B cell (primary cell): ENCODE measurements at regions not wholly inside any gene's neighbourhood (a gene's known extent, or its start where the extent isn't known, plus 50 kb on each side); places are given as distances from the start of the nearest gene placed in this dataset.

Experiments
- ATAC-seq: fragments of 200-7000 bp; cut with Tn5 transposase; one replicate; pipeline ENCODE4 v1.10.0; 2021; ENCODE audit warnings: low read depth, mild to moderate bottlenecking, moderate number of reproducible peaks, moderate library complexity
- CTCF ChIA-PET: fragments of 350-600 bp; sonication (Branson Sonifier 250); formaldehyde crosslinking; loops from one replicate; lab custom pipeline; 2021; ENCODE audit warnings: antibody characterized with exemption, inconsistent platforms; lab: Charles Lee
- POLR2A ChIA-PET: fragments of 350-600 bp; sonication (Branson Sonifier 250); formaldehyde crosslinking; loops from one replicate; lab custom pipeline; 2021; ENCODE audit warnings: antibody characterized with exemption; lab: Charles Lee
- DNase-seq: peaks from one replicate; pipeline ENCODE4 v3.0.0; 2013
- H2AFZ ChIP-seq: 2 replicates; pipeline ENCODE4 v1.6.1; 2012; ENCODE audit warnings: mild to moderate bottlenecking, low read depth, low read length; ENCODE audit not compliant: insufficient read depth, poor library complexity, severe bottlenecking
- H3K27ac ChIP-seq, 2 donors: 1 replicate in 1 of 2; 2 replicates in 1 of 2; pipeline ENCODE4 v1.5.1; 2012 to 2013; ENCODE audit warnings: low read length in 2 of 2, mild to moderate bottlenecking in 2 of 2, moderate library complexity in 1 of 2
- H3K27me3 ChIP-seq, 4 experiments: fragments of 200-600 bp in 1 of 4; sonication (generic) in 1 of 4; replicated peaks in 1 of 4; 1 replicate in 2 of 4; 2 replicates in 2 of 4; pipeline versions ENCODE4 v1.6.1 to v1.7.0; 2013 to 2016; ENCODE audit warnings: low read length in 3 of 4, mild to moderate bottlenecking in 2 of 4, mixed read lengths in 1 of 4, moderate library complexity in 1 of 4; ENCODE audit not compliant: insufficient read depth in 4 of 4, control insufficient read depth in 3 of 4; ENCODE audit errors: control extremely low read depth in 1 of 4
- H3K36me3 ChIP-seq, 2 experiments: replicated peaks in 1 of 2; 1 replicate in 1 of 2; 2 replicates in 1 of 2; pipeline versions ENCODE4 v1.6.1 to v1.7.1; 2013; ENCODE audit warnings: low read length in 1 of 2; ENCODE audit not compliant: insufficient read depth in 2 of 2, control insufficient read depth in 1 of 2; ENCODE audit errors: control extremely low read depth in 1 of 2, extremely low read depth in 1 of 2
- H3K4me1 ChIP-seq, 2 donors: fragments of 200-600 bp in 1 of 2; sonication (generic) in 1 of 2; 1 replicate in 1 of 2; 2 replicates in 1 of 2; pipeline versions ENCODE4 v1.5.1 to v1.6.1; 2013 to 2017; ENCODE audit warnings: low read length in 2 of 2; ENCODE audit not compliant: control insufficient read depth in 2 of 2, insufficient read depth in 2 of 2
- H3K4me2 ChIP-seq: replicated peaks from 2 replicates; pipeline ENCODE3; 2012; ENCODE audit warnings: mild to moderate bottlenecking, low read depth, low read length; ENCODE audit not compliant: poor library complexity, severe bottlenecking
- H3K4me3 ChIP-seq, 5 experiments: fragments of 200-600 bp in 1 of 5; sonication (generic) in 1 of 5; 1 replicate in 3 of 5; 2 replicates in 2 of 5; pipeline versions ENCODE4 v1.5.1 to v1.7.0; 2011 to 2016; ENCODE audit warnings: low read length in 4 of 5, mild to moderate bottlenecking in 4 of 5, low read depth in 2 of 5, control low read depth in 1 of 5, moderate library complexity in 1 of 5; ENCODE audit not compliant: insufficient read depth in 1 of 5; ENCODE audit errors: control extremely low read depth in 1 of 5, extremely low read depth in 1 of 5
- H3K79me2 ChIP-seq: fragments of 200-600 bp; sonication (generic); one replicate; pipeline ENCODE4 v1.6.0; 2016; ENCODE audit warnings: low read length; ENCODE audit not compliant: control insufficient read depth, insufficient read depth
- H3K9ac ChIP-seq: fragments of 200-600 bp; sonication (generic); 2 replicates; pipeline ENCODE4 v1.6.1; 2017; ENCODE audit warnings: mild to moderate bottlenecking, low read length, moderate library complexity
- H3K9me3 ChIP-seq, 3 donors: one replicate each; pipeline versions ENCODE4 v1.6.1 to v1.7.1; 2013; ENCODE audit warnings: low read length in 2 of 3; ENCODE audit not compliant: control insufficient read depth in 2 of 3, insufficient read depth in 1 of 3; ENCODE audit errors: control extremely low read depth in 1 of 3
- H4K20me1 ChIP-seq: 2 replicates; pipeline ENCODE4 v1.6.0; 2012; ENCODE audit warnings: mild to moderate bottlenecking, low read length; ENCODE audit not compliant: insufficient read depth, control insufficient read depth, poor library complexity, severe bottlenecking
- H3K27ac Mint-ChIP-seq: one replicate; pipeline ENCODE4 v1.8.0; 2021; ENCODE audit warnings: mixed read lengths
- H3K27me3 Mint-ChIP-seq: one replicate; pipeline ENCODE4 v1.8.0; 2021; ENCODE audit warnings: mixed read lengths
- H3K4me1 Mint-ChIP-seq: one replicate; pipeline ENCODE4 v1.8.0; 2021; ENCODE audit warnings: mixed read lengths
- H3K4me3 Mint-ChIP-seq: one replicate; pipeline ENCODE4 v1.8.0; 2021; ENCODE audit warnings: mixed read lengths
- H3K9me3 Mint-ChIP-seq: one replicate; pipeline ENCODE4 v1.8.0; 2022; ENCODE audit warnings: mixed read lengths; ENCODE audit not compliant: insufficient read depth
- CTCF ChIP-seq: fragments of 200-600 bp; IDR thresholded peaks from one replicate; pipeline ENCODE4 v1.8.0; 2022; ENCODE audit warnings: antibody characterized with exemption, mild to moderate bottlenecking
- EZH2 ChIP-seq: IDR thresholded peaks from 2 replicates; pipeline ENCODE4 v1.6.1; 2012; ENCODE audit warnings: borderline replicate concordance, low read depth, mild to moderate bottlenecking, moderate library complexity, low read length; ENCODE audit not compliant: insufficient read depth, poor library complexity, severe bottlenecking
- WGBS: methylation state at CpG from one replicate; pipeline ENCODE4 v1.1.5; 2013; ENCODE audit warnings: missing lambda C conversion rate; ENCODE audit not compliant: insufficient coverage; 5-methylcytosine and 5-hydroxymethylcytosine counted together
- intact Hi-C: fragments of 100-400 bp; cut with micrococcal nuclease; formaldehyde crosslinking; loops from one replicate; pipeline ENCODE4 v1.10.0; 2022

- no peak overlapping the region for H3K27ac Mint-ChIP-seq
- no peak for ATAC-seq
- WGBS, result no CpG with 5 or more reads among the region's 6 CpGs
- H3K79me2 ChIP-seq, result no peaks in the 10 kb centered on the region
- H3K27me3 ChIP-seq, result no peaks in the 10 kb centered on the region
- POLR2A ChIA-PET, result no interaction called here
- H4K20me1 ChIP-seq, result no peaks in the 10 kb centered on the region
- H3K9ac ChIP-seq, result no peak overlapping the region
- no peaks in the 10 kb centered on the region for H3K27me3 Mint-ChIP-seq
- no peaks in the 10 kb centered on the region for H3K4me1 Mint-ChIP-seq
- TF ChIP-seq CTCF, result no peak
- TF ChIP-seq EZH2, result no peak
- H3K4me3 ChIP-seq, result no peak overlapping the region
- no peaks in the 10 kb centered on the region for H3K4me1 ChIP-seq
- intact Hi-C loops, result no loop called here
- H3K9me3 Mint-ChIP-seq, result no peaks in the 10 kb centered on the region
- H3K27ac ChIP-seq, result no peak overlapping the region
- H3K4me3 Mint-ChIP-seq, result no peak overlapping the region
- H3K9me3 ChIP-seq, result no peaks in the 10 kb centered on the region
- no peak overlapping the region for H2AFZ ChIP-seq
- H3K4me2 ChIP-seq, result no peak overlapping the region
- CTCF ChIA-PET, result no interaction called here
- H3K36me3 ChIP-seq, result no peaks in the 10 kb centered on the region
- no peak for DNase-seq
Observed at GRCh38 chrX:76931518-76931917, 504.0 kb downstream of the MAGEE1 start.

GRCh38 chrX:76957485-76957884 is 489.7 kb upstream of the FGF16 start:
- intact Hi-C loops, result no loop called here
- no peak for DNase-seq
- no peak for TF ChIP-seq CTCF
- no peak for TF ChIP-seq EZH2
- no peaks in the 10 kb centered on the region for H3K79me2 ChIP-seq
- H3K9ac ChIP-seq, result no peak overlapping the region
- Mint-ChIP-seq H3K9me3 (no peaks in the 10 kb centered on the region), H3K27me3 (no peaks in the 10 kb centered on the region), H3K4me1 (no peaks in the 10 kb centered on the region), H3K4me3 (no peak overlapping the region), H3K27ac (no peak overlapping the region)
- H3K4me1 ChIP-seq, result no peaks in the 10 kb centered on the region
- POLR2A ChIA-PET, result no interaction called here
- no peaks in the 10 kb centered on the region for H3K36me3 ChIP-seq
- no peak overlapping the region for H2AFZ ChIP-seq
- WGBS, result 100% methylated on average over 1 of the region's 1 CpG
- CTCF ChIA-PET, result no interaction called here
- no peak overlapping the region for H3K4me3 ChIP-seq
- peaks cover 0 to 5% (median 0%) of the 10 kb centered on the region in 3 donors for H3K9me3 ChIP-seq
- H3K27ac ChIP-seq, result no peak overlapping the region
- ATAC-seq, result no peak
- H3K4me2 ChIP-seq, result no peak overlapping the region
- no peaks in the 10 kb centered on the region for H4K20me1 ChIP-seq
- H3K27me3 ChIP-seq, result no peaks in the 10 kb centered on the region
